H54 (cell line): ENCODE measurements at regions not wholly inside any gene's neighbourhood (a gene's known extent, or its start where the extent isn't known, plus 50 kb on each side); places are given as distances from the start of the nearest gene placed in this dataset.
A peak's percentile ranks its signal among the peaks of the same experiment; 100 is the strongest.

Experiments
- DNase-seq: peaks from one replicate; pipeline ENCODE4 v3.0.0; 2011; ENCODE audit warnings: low spot score, mixed read lengths; ENCODE audit not compliant: insufficient read length
- FAIRE-seq: peaks from 3 replicates; lab custom pipeline; 2011; peaks lifted over from hg19 to GRCh38; lab: Jason Lieb, UNC
- POLR2A ChIP-seq: IDR thresholded peaks from 2 replicates; pipeline ENCODE4 v1.6.1; 2011; ENCODE audit warnings: low read depth, mild to moderate bottlenecking, low read length

DNA sequence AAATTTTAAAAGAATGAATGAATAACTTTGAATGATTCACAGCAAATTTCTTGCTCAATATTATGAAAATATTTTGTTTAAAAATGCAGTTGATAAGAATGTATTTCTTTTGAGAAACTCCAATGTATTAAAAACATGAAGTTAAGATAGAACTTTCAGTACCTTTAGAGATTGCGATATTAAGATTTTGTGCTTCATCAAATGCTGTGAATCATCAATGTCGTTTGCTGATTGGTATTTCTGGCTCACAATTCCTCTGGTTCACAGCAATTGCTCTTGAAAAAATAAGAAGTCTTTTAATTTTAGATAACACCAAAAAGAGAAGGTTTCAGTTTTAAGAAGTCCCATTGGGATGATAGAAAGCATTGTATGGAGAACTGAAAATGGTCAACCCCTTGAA, 228.7 kb downstream of the IKZF2 start:
- FAIRE-seq (no peak), DNase-seq (no peak)
- TF ChIP-seq POLR2A, result no peak

DNA sequence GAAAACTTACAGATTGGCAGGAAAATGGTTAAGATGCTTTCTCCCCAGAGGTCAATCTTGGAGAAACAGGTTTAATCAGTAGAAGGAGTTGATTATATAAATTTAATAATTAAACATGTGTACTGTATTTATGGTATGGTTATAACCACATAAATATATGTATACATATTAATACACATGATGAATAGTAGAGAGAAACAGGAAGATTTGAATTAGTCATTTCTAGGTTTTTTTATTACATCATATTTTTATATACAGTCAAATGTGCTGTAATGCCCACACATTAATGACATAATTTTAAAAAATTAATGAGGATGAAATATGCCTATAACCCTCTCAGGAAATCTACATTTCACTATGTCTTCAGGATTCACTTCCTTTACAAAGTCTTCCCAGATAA, 229.7 kb downstream of the IKZF2 start:
- TF ChIP-seq POLR2A, result no peak
- no peak for FAIRE-seq
- DNase-seq, result no peak

DNA sequence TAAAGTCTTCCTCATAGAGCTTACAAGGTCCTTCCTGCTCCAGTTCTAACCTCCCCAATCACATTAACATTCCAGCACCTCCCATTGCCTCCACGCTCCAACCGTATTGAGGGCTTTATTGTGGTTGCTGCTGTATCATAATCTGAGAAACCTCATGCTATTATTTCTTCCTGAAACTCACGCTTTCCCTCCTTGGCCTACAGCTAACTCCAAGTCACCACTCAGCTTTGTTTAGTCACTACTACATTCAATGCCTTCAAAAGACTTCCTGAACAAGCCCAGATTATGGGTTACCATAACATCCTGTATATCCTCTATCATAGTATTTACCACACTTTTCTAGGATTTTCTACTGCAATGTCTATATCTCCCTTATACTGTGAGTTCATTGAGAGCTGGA, 230.4 kb downstream of the IKZF2 start:
- FAIRE-seq, result no peak
- DNase-seq, result no peak
- no peak for TF ChIP-seq POLR2A

DNA sequence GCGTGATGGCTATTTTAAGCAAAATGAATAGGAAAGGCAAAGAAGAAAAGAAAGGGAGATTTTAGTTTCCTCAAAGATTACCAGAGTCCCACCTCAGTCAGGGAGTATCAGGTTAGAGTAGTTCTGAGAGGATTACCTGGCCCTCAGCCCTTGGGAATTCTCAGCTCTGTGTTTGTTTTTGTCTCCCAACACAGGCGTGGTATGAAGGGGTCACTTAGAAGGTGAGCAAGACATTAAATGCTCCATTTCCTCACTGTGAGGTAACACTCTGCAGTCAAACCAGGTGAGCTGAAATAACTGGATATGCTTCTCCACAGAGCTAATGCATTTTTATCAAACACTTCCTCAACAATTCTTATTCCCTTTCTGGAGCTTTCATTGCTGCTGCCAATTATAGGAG, 232.2 kb downstream of the IKZF2 start:
- no peak for TF ChIP-seq POLR2A
- no peak for FAIRE-seq
- no peak for DNase-seq

DNA sequence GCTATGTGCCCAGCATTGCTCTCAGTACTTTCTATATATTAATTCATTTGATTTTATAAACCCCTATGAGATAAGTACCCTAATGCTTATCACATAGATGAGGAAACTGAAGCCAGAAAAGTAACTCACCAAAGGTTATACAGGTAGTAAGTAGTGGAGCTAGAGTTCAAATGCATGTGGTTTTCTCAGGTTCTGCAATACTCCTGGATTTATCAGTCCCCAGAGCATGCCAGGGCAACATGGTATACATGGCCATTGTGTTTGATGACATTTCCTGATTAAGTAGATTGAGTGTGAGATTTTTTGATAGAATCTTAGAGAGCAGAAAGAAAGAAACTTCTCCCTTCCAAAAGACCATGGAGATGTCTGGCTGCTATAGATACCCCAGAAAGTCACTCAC, 233.1 kb downstream of the IKZF2 start:
- DNase-seq (no peak), FAIRE-seq (no peak)
- TF ChIP-seq POLR2A, result no peak

DNA sequence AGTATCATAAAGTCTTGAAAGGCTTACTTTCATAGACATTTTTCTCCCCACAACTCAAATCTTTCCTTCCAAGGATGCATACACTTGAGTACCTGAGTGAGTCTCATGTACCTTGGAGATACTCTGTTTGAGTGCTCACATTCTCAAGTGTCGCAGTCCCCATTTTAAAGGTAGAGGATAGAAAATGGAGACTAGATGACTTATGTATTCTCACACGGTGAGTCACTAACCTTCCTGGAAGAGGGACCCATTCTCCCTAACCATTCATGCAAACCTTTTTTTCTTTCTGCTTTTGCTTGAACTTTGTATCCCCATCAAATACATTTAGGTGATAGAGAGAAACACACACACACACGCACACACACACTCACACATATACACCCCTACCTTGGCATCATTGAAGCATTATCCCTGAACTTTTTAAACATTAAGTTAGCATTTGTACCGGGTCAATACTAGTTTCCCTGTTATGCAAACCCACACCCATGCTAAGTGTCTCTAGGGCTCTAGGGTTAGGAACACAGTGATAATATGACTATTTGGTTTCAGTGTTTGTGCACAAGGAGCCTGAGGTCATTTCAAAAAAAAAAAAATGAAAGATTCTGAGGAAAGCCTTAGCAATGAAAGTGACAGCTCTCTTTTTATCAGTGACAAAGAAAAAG, 236.2 kb downstream of the IKZF2 start:
- TF ChIP-seq POLR2A, result no peak
- FAIRE-seq (peak; percentile 66), DNase-seq (no peak)

DNA sequence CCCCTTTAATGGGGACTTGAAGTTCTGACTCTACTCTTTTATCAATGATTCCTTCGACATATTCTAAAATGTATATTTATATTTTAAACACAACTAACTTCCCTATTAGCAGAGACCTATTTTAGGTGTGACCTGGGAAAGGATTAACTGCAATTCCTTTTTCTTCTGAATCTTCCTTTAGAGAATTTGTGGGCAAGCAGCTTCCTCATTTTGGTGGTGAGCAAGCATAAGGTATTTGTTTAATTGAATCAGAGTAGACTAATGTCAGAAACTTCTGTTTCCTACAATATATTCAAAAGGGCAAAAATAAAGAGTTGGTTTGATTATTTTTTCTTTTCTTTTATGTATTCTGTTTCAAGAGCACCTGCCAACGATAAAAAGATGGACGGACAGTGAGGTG, 237.0 kb downstream of the IKZF2 start:
- no peak for TF ChIP-seq POLR2A
- FAIRE-seq (no peak), DNase-seq (no peak)

DNA sequence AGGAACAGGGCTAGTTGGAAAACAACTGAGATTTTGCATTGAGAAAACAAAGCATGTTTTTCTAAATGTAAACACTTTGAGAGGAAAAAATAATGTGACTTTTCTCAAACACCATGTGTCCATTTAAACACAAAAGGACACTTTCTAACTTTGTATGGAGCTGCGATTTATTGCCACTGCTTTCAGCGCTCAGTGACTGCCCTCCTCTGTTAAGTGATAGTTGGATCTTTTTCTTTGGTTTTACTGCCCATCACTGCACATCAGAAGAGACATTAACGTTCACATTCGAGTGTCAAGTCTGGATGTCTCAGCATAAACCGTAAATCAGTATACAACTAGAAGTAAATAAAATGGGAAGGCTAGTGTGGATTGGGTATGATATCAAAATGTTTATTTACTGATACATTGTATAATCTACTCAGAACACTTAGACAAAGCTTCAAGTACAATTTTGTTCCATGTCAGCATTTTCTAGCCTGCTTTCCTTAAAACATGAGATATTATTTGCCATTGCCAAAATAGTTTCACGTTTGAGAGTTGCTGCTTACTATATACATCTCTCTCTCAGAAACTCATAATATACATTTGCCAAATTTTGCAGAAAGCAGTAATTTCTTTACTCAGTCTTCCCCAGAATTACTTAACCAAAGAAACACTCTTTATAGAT, 237.6 kb downstream of the IKZF2 start:
- DNase-seq (no peak), FAIRE-seq (no peak)
- TF ChIP-seq POLR2A, result no peak

DNA sequence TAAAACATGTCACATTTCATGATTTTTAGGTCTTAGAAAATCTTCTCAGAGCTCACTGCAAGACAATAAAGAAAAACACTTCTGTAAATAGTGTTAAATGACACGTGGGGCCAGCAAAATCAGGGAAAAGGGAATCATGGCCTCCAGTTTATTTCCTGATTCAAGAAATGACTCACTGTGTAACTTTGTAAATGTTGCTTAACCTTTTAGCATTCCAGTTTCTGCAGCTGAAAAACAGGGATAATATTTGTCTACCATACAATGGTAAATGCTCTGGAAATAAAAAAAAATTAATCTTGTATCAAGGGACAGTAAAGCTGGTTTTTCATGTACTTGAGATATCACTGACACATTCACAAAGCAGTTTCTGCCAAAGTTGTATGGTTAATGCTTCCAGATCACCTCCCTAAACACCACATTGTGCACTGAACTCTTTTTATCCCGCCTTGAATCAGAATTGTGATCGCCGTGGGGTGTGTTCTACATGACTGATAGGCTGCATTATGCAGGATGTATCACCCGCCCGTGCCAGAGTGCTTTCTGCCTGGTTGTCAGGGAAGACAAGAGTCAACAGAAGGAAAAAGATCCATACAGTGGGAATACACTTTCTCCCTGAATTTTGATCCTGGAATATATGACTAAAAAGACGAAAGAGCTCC, 238.8 kb downstream of the IKZF2 start:
- no peak for TF ChIP-seq POLR2A
- DNase-seq (peak; percentile 6), FAIRE-seq (peak; percentile 95)

DNA sequence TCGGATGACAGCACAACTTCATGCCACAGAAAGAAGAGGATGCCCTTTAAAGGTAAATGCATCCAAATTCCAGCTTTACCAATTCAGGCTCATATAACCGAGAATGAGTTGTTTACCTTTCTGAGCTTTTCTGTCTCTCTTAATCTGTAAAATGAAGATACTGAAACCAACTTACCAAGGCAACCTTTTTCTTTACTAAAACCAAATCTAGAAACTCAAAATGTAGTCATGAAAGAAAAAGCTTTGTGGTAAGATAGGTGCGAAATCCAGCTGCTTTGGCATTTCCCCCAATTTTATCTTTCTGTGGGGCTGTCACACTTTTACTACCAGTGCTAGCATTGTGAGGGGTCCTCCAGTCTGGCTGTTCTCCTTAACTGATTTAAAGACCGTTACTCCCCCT, 240.4 kb downstream of the IKZF2 start:
- no peak for FAIRE-seq
- no peak for TF ChIP-seq POLR2A
- DNase-seq, result no peak

DNA sequence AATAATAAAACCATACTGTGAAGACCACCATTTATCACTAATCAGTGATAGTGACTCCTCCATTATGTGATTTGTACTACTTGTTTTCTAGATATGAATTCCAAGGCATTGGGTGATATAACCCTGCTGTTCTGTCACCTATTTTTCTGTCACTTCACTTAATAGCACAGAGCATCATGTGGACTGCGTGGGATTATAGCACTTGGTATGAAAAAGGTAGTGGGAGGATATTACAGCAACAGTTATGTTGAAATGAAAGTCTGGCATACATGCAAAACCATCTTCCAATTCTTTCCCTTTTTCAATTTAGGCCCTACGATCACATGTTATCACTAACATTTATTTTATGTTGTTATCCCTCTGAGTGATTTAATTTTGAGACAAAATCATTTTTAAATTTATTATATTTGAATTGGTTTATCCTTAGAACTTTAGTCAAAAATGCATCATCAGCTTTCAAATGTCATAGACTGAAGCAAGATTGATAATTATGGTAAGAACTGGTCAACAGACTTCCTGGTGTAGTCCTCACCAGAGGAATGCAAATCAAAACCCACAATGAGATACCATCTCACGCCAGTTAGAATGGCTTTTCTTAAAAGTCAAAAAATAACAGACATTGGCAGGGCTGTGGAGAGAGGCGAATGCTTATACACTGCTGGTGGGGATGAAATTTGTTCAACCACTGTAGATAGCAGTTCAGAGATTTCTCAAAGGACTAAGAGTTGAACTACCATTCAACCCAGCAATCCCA, 242.6 kb downstream of the IKZF2 start:
- TF ChIP-seq POLR2A, result no peak
- DNase-seq, result no peak
- no peak for FAIRE-seq

DNA sequence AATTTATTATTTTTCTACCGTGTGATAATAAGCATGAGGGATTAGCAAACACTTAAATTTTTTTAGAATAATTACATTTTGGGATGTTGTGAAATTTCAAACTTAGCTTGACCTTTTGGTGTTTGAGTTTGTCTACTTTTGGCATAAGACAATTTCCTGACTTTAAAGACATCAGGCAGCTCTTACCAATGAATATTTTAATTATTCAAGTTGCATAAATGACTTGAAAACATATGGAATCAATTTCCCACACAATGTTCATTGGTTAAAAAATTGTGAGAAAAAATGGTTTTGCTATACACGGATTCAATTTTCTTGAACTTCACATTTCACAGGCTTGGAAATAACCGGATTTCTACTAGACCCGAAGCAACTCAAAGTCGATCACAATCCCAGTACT, 243.4 kb downstream of the IKZF2 start:
- DNase-seq (no peak), FAIRE-seq (no peak)
- no peak for TF ChIP-seq POLR2A

DNA sequence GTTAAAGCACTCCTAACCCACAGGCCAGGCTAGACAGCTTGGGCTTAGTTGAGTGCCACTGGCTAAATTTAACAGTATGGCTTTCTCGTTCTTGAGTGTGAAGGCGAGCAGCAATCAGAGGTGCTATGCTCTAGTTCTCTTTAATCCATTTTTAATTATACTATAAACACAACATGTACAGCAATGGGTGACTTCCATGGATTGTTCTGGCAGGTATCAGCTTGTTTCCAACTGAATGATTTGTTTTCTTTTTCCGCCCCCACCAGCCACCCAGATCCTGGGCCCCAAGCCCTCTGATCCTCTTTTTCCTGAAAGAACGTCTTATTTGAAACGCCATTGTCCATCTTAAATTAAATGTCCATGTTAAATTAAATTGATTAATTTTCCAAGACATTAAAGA, 244.8 kb downstream of the IKZF2 start:
- FAIRE-seq (no peak), DNase-seq (no peak)

DNA sequence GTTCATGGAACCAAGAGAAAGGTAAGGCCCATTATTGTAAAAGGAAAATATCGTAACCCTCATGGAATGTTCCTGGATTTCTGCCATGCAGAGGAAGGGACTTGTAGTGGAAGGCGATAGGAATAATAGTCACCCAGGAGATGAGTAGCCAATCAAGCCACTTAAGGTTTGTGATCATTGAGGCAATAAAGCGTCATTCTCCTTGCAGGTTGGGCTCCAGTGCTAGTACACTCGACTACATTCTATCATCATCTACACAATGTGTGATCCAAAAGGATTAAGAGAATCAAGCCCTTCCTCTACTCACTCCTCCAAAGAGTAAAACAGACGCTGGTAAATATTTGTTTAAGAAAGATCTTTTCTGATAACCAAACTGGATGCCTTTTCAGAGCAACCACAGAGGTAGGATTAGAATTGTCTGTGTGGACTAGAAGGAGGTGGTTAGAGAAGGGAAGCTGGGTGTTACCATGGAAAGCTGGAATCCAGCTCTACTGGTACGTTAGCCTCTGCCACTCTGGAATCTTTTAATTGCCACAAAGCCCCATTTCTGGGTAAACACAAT, 245.7 kb downstream of the IKZF2 start:
- no peak for DNase-seq
- no peak for FAIRE-seq
- no peak for TF ChIP-seq POLR2A

More for the DNA sequence above, 244.8 kb downstream of the IKZF2 start:
- no peak for TF ChIP-seq POLR2A
